ENCODE measurements at regions not wholly inside any gene's neighbourhood (a gene's known extent, or its start where the extent isn't known, plus 50 kb on each side); places are given as distances from the start of the nearest gene placed in this dataset.

- TF ChIP-seq, protein P1, sequence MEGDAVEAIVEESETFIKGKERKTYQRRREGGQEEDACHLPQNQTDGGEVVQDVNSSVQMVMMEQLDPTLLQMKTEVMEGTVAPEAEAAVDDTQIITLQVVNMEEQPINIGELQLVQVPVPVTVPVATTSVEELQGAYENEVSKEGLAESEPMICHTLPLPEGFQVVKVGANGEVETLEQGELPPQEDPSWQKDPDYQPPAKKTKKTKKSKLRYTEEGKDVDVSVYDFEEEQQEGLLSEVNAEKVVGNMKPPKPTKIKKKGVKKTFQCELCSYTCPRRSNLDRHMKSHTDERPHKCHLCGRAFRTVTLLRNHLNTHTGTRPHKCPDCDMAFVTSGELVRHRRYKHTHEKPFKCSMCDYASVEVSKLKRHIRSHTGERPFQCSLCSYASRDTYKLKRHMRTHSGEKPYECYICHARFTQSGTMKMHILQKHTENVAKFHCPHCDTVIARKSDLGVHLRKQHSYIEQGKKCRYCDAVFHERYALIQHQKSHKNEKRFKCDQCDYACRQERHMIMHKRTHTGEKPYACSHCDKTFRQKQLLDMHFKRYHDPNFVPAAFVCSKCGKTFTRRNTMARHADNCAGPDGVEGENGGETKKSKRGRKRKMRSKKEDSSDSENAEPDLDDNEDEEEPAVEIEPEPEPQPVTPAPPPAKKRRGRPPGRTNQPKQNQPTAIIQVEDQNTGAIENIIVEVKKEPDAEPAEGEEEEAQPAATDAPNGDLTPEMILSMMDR (IDR thresholded peaks at IDR 0.05), result no peak
- CTCF ChIA-PET, result no interaction called here
Observed at GRCh38 chr7:120138497-120138896, 134.5 kb upstream of the KCND2 start.

DNA sequence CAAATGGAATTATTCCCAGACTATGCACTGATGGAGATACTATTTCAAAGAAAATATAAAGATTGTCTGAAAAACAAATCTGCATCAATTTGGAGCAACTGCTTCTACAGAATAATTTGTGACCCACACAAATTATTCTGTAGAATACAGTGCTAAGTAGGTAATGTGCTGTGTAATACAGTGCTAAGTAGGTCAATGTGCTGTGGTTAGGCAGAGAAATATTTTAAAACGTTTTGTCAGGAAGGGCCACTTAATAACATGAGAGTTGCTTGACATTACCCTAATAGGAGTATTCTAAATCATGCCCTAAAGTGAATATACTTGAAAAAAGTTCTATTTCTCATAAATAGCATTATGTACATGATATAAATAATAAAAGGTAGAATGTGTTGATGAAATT, 116.5 kb upstream of the KCND2 start:
- Mint-ChIP-seq H3K9me3 (peaks cover 5% of the 10 kb centered on the region), H3K36me3 (ENCODE audit: low read depth) (no peaks in the 10 kb centered on the region), H3K27me3 (no peaks in the 10 kb centered on the region), H3K27ac (no peak overlapping the region), H3K4me3 (no peak overlapping the region), H3K4me1 (no peaks in the 10 kb centered on the region)
- no peak for DNase-seq
- ChIA-PET CTCF (no interaction called here), POLR2A (no interaction called here)
- TF ChIP-seq, protein P1 (IDR thresholded peaks at IDR 0.05), result no peak
- ATAC-seq (ENCODE audit: low read depth), result no peak
- intact Hi-C loops (cut with micrococcal nuclease), result no loop called here

More at GRCh38 chr7:120138497-120138896, 134.5 kb upstream of the KCND2 start:
- Mint-ChIP-seq H3K4me3 (no peak overlapping the region), H3K4me1 (no peaks in the 10 kb centered on the region), H3K27me3 (no peaks in the 10 kb centered on the region), H3K36me3 (ENCODE audit: low read depth) (no peaks in the 10 kb centered on the region), H3K27ac (no peak overlapping the region), H3K9me3 (peaks cover 10% of the 10 kb centered on the region)
- DNase-seq (no peak), ATAC-seq (ENCODE audit: low read depth) (no peak)
- POLR2A ChIA-PET, result no interaction called here
- intact Hi-C loops (cut with micrococcal nuclease), result no loop called here

DNA sequence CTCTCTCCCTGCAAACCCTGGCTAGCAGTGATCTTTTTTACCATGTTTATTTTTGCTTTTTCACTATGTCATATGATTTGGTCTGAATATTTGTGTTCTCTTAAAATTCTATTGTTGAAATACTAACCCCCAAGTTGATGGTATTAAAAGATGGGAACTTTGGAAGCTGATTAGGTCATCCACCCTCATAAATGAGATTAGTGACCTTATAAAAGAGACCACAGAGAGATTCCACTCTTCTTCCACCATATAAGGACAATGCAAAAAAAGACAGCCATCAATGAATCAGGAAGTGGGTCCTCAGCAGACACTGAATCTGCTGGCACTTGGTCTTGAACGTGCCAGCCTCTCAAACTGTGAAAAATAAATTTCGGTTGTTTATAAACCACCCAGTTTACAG, 112.8 kb upstream of the KCND2 start:
- Mint-ChIP-seq H3K4me3 (no peak overlapping the region), H3K27ac (no peak overlapping the region), H3K27me3 (no peaks in the 10 kb centered on the region), H3K4me1 (no peaks in the 10 kb centered on the region), H3K36me3 (ENCODE audit: low read depth) (no peaks in the 10 kb centered on the region), H3K9me3 (no peaks in the 10 kb centered on the region)
- DNase-seq (no peak), ATAC-seq (ENCODE audit: low read depth) (no peak)
- TF ChIP-seq, protein P1 (IDR thresholded peaks at IDR 0.05), result no peak
- POLR2A ChIA-PET, result no interaction called here
- CTCF ChIA-PET, result no interaction called here
- intact Hi-C loops (cut with micrococcal nuclease), result no loop called here

GRCh38 chr7:120163449-120163848, 109.5 kb upstream of the KCND2 start:
- Mint-ChIP-seq H3K4me1 (no peaks in the 10 kb centered on the region), H3K27ac (no peak overlapping the region), H3K27me3 (no peaks in the 10 kb centered on the region), H3K4me3 (no peak overlapping the region), H3K36me3 (ENCODE audit: low read depth) (no peaks in the 10 kb centered on the region), H3K9me3 (peaks cover 6% of the 10 kb centered on the region)
- TF ChIP-seq, protein P1 (IDR thresholded peaks at IDR 0.05), result no peak
- DNase-seq (no peak), ATAC-seq (ENCODE audit: low read depth) (no peak)
- intact Hi-C loops (cut with micrococcal nuclease), result no loop called here
- CTCF ChIA-PET, result no interaction called here
- POLR2A ChIA-PET, result no interaction called here

- H3K9me3 Mint-ChIP-seq, result peaks cover 6% of the 10 kb centered on the region
- no peak overlapping the region for H3K27ac Mint-ChIP-seq
- H3K4me1 Mint-ChIP-seq, result no peaks in the 10 kb centered on the region
- intact Hi-C loops (cut with micrococcal nuclease), result no loop called here
- ATAC-seq (ENCODE audit: low read depth) (no peak), DNase-seq (no peak)
- H3K36me3 Mint-ChIP-seq (ENCODE audit: low read depth), result no peaks in the 10 kb centered on the region
- TF ChIP-seq, protein P1 (IDR thresholded peaks at IDR 0.05), result no peak
- no peaks in the 10 kb centered on the region for H3K27me3 Mint-ChIP-seq
- CTCF ChIA-PET, result no interaction called here
- POLR2A ChIA-PET, result no interaction called here
- H3K4me3 Mint-ChIP-seq, result no peak overlapping the region
Observed at GRCh38 chr7:120165227-120165626, 107.7 kb upstream of the KCND2 start.
